WTC11 (cell line): ENCODE measurements at regions not wholly inside any gene's neighbourhood (a gene's known extent, or its start where the extent isn't known, plus 50 kb on each side); places are given as distances from the start of the nearest gene placed in this dataset.

Source experiments
- ATAC-seq: fragments of 200-7000 bp; cut with Tn5 transposase; 2 replicates; pipeline ENCODE4 v1.10.0; 2021; ENCODE audit warnings: mild to moderate bottlenecking, moderate library complexity
- CTCF ChIA-PET: fragments of 300-600 bp; sonication (Branson Sonifier 250); formaldehyde crosslinking; loops from one replicate; lab custom pipeline; 2021; ENCODE audit warnings: antibody characterized with exemption; lab: Charles Lee
- POLR2A ChIA-PET: fragments of 350-600 bp; sonication (Branson Sonifier 250); formaldehyde crosslinking; loops from one replicate; lab custom pipeline; 2021; ENCODE audit warnings: antibody characterized with exemption; lab: Charles Lee
- DNase-seq: peaks from one replicate; pipeline ENCODE4 v3.0.0; 2021; ENCODE audit warnings: low spot score
- H3K27ac Mint-ChIP-seq: 2 replicates; pipeline ENCODE4 v1.8.0; 2021; ENCODE audit warnings: mixed read lengths
- H3K27me3 Mint-ChIP-seq: 2 replicates; pipeline ENCODE4 v1.8.0; 2021; ENCODE audit warnings: low read depth, mild to moderate bottlenecking, moderate library complexity, mixed read lengths
- H3K36me3 Mint-ChIP-seq: 2 replicates; pipeline ENCODE4 v1.8.0; 2021; ENCODE audit warnings: mixed read lengths
- H3K4me1 Mint-ChIP-seq: 2 replicates; pipeline ENCODE4 v1.8.0; 2022; ENCODE audit warnings: mixed read lengths
- H3K4me3 Mint-ChIP-seq: 2 replicates; pipeline ENCODE4 v1.8.0; 2021; ENCODE audit warnings: mild to moderate bottlenecking, moderate library complexity, mixed read lengths
- H3K9me3 Mint-ChIP-seq: 2 replicates; pipeline ENCODE4 v1.8.0; 2021; ENCODE audit warnings: mixed read lengths
- GRHL2 ChIP-seq: fragments of 250-450 bp; sonication (Bioruptor Pico); IDR thresholded peaks from 2 replicates; pipeline ENCODE4 v1.8.0; 2022; ENCODE audit warnings: mild to moderate bottlenecking, moderate library complexity; ENCODE audit not compliant: insufficient replicate concordance, severe bottlenecking
- GTF2I ChIP-seq: fragments of 250-450 bp; sonication (Bioruptor Pico); conservative IDR thresholded peaks from 2 replicates; pipeline ENCODE4 v1.4.0; 2021; ENCODE audit warnings: mild to moderate bottlenecking
- IRF2 ChIP-seq: sonication (generic); formaldehyde crosslinking; IDR thresholded peaks from 2 replicates; pipeline ENCODE4 v1.8.0; 2022; ENCODE audit warnings: low read depth, missing genetic modification reagents, borderline replicate concordance
- MAX ChIP-seq: sonication (generic); formaldehyde crosslinking; IDR thresholded peaks from 2 replicates; pipeline ENCODE4 v1.8.0; 2022; ENCODE audit warnings: mild to moderate bottlenecking, missing genetic modification reagents
- NFATC4 ChIP-seq: fragments of 250-450 bp; sonication (Bioruptor Pico); IDR thresholded peaks from 2 replicates; pipeline ENCODE4 v1.9.0; 2021; ENCODE audit warnings: mild to moderate bottlenecking
- NR2C2 ChIP-seq: sonication (generic); formaldehyde crosslinking; IDR thresholded peaks from 2 replicates; pipeline ENCODE4 v1.8.0; 2022; ENCODE audit warnings: mild to moderate bottlenecking, missing genetic modification reagents
- NR3C1 ChIP-seq: sonication (generic); formaldehyde crosslinking; conservative IDR thresholded peaks from 2 replicates; pipeline ENCODE4 v1.8.1; 2023; ENCODE audit warnings: low read depth, mild to moderate bottlenecking, missing genetic modification reagents
- OVOL2 ChIP-seq: fragments of 250-450 bp; sonication (Bioruptor Pico); IDR thresholded peaks from 2 replicates; pipeline ENCODE4 v1.9.0; 2021; ENCODE audit warnings: mild to moderate bottlenecking, borderline replicate concordance
- PRDM15 ChIP-seq: sonication (generic); formaldehyde crosslinking; IDR thresholded peaks from 2 replicates; pipeline ENCODE4 v1.8.0; 2022; ENCODE audit warnings: missing genetic modification reagents
- SMAD3 ChIP-seq: sonication (generic); formaldehyde crosslinking; IDR thresholded peaks from 2 replicates; pipeline ENCODE4 v1.8.0; 2022; ENCODE audit warnings: missing genetic modification reagents, mild to moderate bottlenecking, borderline replicate concordance
- SMAD4 ChIP-seq: sonication (generic); formaldehyde crosslinking; IDR thresholded peaks from 2 replicates; pipeline ENCODE4 v1.8.0; 2022; ENCODE audit warnings: mild to moderate bottlenecking, missing genetic modification reagents
- STAT6 ChIP-seq: sonication (generic); formaldehyde crosslinking; conservative IDR thresholded peaks from 2 replicates; pipeline ENCODE4 v1.8.1; 2023; ENCODE audit warnings: mild to moderate bottlenecking, low read depth, missing genetic modification reagents, moderate library complexity
- TCF7 ChIP-seq: sonication (generic); formaldehyde crosslinking; IDR thresholded peaks from 2 replicates; pipeline ENCODE4 v1.8.0; 2022; ENCODE audit warnings: mild to moderate bottlenecking, low read depth, missing genetic modification reagents, moderate library complexity
- ZBTB43 ChIP-seq: sonication (generic); formaldehyde crosslinking; IDR thresholded peaks from 2 replicates; pipeline ENCODE4 v1.8.1; 2023; ENCODE audit warnings: mild to moderate bottlenecking, missing genetic modification reagents
- ZMAT4 ChIP-seq: fragments of 250-450 bp; sonication (Bioruptor Pico); IDR thresholded peaks from 2 replicates; pipeline ENCODE4 v1.9.0; 2021; ENCODE audit warnings: mild to moderate bottlenecking
- ZNF219 ChIP-seq: sonication (generic); formaldehyde crosslinking; IDR thresholded peaks from 2 replicates; pipeline ENCODE4 v1.8.0; 2023; ENCODE audit warnings: missing genetic modification reagents, mild to moderate bottlenecking, borderline replicate concordance
- ZNF281 ChIP-seq: sonication (generic); formaldehyde crosslinking; IDR thresholded peaks from 2 replicates; pipeline ENCODE4 v1.8.0; 2023; ENCODE audit warnings: mild to moderate bottlenecking, missing genetic modification reagents
- ZNF423 ChIP-seq: fragments of 250-450 bp; sonication (Bioruptor Pico); IDR thresholded peaks from 2 replicates; pipeline ENCODE4 v2.1.2; 2022; ENCODE audit warnings: mild to moderate bottlenecking, moderate library complexity
- ZSCAN18 ChIP-seq: fragments of 250-450 bp; sonication (Bioruptor Pico); IDR thresholded peaks from 2 replicates; pipeline ENCODE4 v2.1.2; 2022; ENCODE audit warnings: mild to moderate bottlenecking, moderate library complexity

- Mint-ChIP-seq H3K27ac (peak overlapping the region; percentile 21; the same call in 1 of the 2 replicates), H3K27me3 (peaks cover 4% of the 10 kb centered on the region; the same call in 1 of the 2 replicates), H3K9me3 (peaks cover 9% of the 10 kb centered on the region; the same call in 1 of the 2 replicates), H3K36me3 (no peaks in the 10 kb centered on the region), H3K4me3 (peak overlapping the region; percentile 5; the same call in 1 of the 2 replicates)
- CTCF ChIA-PET = interaction anchor here (0.6 kb wide), 1 partner anchor 32 kb away, joined by 3 read pairs; no protein-coding TSS in a partner anchor
- POLR2A ChIA-PET = no interaction called here
- no peak for DNase-seq
- TF ChIP-seq ZNF423 (CRISPR knock-in tag) (no peak), ZMAT4 (CRISPR knock-in tag) (peak; percentile 87; the same call in 1 of the 2 replicates), ZSCAN18 (CRISPR knock-in tag) (no peak), GTF2I (CRISPR knock-in tag) (no peak), NFATC4 (no peak)
- TF ChIP-seq, all 79 proteins: peak for 1
- ATAC-seq = no peak
- H3K4me1 Mint-ChIP-seq = peaks cover 28% of the 10 kb centered on the region
Observed at GRCh38 chr4:32684160-32684559, 1964.0 kb downstream of the PCDH7 start.

GRCh38 chr4:32686123-32686522 lies 1966.0 kb downstream of the PCDH7 start:
- Mint-ChIP-seq H3K36me3 (no peaks in the 10 kb centered on the region), H3K27me3 (peaks cover 4% of the 10 kb centered on the region; the same call in 1 of the 2 replicates), H3K9me3 (0 out of 2 replicates have a peak, but pooled peaks cover 4% of the 10 kb centered on the region), H3K4me3 (no peak overlapping the region), H3K27ac (no peak overlapping the region), H3K4me1 (peaks cover 26% of the 10 kb centered on the region)
- no peak for DNase-seq
- ChIA-PET CTCF (no interaction called here), POLR2A (no interaction called here)
- ATAC-seq = no peak
- TF ChIP-seq ZNF219 (CRISPR knock-in tag) (no peak), SMAD3 (CRISPR knock-in tag) (no peak), SMAD4 (CRISPR knock-in tag) (no peak), ZBTB43 (no peak), NR3C1 (CRISPR knock-in tag) (no peak), IRF2 (CRISPR knock-in tag) (no peak)

- H3K4me1 Mint-ChIP-seq = peaks cover 10% of the 10 kb centered on the region
- no peak for TF ChIP-seq TCF7 (CRISPR knock-in tag)
- no peak for TF ChIP-seq PRDM15 (CRISPR knock-in tag)
- TF ChIP-seq STAT6 = no peak
- no peak for TF ChIP-seq OVOL2
- TF ChIP-seq NR2C2 (CRISPR knock-in tag) = no peak
- no peak for TF ChIP-seq ZNF281 (CRISPR knock-in tag)
- no peak for TF ChIP-seq GRHL2
- TF ChIP-seq MAX (CRISPR knock-in tag) = no peak
Observed at GRCh38 chr4:32689518-32689917, 1969.3 kb downstream of the PCDH7 start.

More at GRCh38 chr4:32689518-32689917, 1969.3 kb downstream of the PCDH7 start:
- Mint-ChIP-seq H3K9me3 (0 out of 2 replicates have a peak, but pooled peaks cover 4% of the 10 kb centered on the region), H3K27me3 (no peaks in the 10 kb centered on the region), H3K4me3 (no peak overlapping the region), H3K36me3 (no peaks in the 10 kb centered on the region), H3K27ac (no peak overlapping the region)
- DNase-seq (no peak), ATAC-seq (no peak)
- ChIA-PET CTCF (no interaction called here), POLR2A (no interaction called here)
